ENCODE measurements at regions not wholly inside any gene's neighbourhood (a gene's known extent, or its start where the extent isn't known, plus 50 kb on each side); places are given as distances from the start of the nearest gene placed in this dataset.

DNA sequence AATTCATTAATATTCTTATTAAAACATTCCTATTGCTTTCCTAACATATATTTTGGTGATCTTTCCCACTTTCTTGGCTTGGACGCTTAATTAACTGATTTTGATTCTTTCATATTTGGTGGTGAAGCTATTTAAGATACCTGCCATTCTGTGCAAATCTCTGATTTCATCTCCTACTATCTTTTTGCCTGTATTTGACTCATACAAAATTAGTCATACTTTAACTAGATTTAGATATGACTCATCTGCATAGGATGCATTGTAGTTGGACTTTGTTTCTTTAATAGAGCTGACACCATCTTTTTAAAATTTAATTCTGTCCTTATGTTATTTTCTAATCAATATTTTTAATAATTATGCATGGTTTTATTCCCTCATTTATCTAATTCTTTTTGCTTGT, 93.8 kb upstream of the PLPPR4 start:
- peak; percentile 35 for DNase-seq

DNA sequence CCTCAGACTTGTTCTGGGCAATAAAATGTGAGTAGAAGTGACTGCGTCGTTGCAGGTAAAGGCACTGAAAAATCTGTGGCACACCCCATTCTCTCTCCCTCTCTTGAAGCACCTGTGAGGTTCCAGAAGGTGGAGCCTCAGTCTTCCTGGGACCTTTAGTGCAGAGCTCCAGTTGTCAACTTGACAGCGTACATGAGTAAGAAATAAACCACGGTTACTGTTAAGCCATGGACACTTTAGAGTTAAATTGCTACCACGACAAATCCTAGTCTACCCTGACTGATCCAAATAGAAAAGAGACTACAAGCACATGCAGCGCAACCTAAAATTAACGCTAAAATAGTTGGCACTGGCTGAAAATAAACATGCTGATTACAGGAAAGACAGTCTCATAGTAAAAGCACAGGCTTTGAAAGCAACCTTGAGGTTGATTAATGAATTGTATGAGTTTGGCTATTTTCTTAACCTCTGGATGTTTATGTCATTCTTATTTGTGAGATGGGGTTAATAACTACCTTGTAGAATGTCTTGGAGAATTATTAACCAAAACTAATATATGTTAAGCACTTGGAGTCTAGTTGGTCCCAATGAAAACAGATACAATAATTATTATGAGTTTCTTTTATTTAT, 93.0 kb upstream of the PLPPR4 start:
- DNase-seq = peak; percentile 65

DNA sequence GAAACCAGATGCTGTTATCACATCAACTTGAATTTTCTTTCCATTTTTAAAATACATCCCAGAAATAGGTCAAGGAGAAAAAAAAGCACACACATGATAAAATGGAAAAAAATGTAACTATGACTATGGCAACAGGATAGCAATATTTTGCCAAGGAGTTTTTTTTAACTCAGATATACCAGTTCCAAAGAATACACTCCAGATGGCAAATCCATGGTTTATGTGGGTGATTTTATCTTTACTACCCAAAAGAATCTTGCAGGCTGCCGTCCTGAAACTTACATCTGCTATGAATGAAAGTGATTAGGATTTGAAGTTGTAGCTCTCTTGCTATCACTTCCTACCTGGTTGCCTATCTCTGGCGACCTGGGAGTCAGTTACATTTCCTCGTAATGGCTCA, 91.0 kb upstream of the PLPPR4 start:
- no peak for DNase-seq

DNA sequence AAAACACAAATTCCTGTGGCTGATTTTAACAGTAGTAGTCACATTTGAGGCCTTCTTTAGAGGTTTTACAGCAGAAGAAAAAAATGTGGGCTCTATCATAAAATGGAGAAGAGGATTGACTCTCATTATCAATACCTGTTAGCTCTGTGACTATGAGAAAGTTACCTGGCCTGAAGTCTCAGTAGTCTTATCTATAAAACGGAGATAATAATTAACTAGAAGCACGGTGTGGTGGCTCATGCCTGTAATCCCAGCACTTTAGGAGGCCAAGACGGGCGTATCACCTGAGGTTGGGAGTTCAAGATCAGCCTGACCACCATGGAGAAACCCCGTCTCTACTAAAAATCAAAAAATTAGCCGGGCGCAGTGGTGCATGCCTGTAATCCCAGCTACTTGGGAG, 90.4 kb upstream of the PLPPR4 start:
- DNase-seq = no peak

DNA sequence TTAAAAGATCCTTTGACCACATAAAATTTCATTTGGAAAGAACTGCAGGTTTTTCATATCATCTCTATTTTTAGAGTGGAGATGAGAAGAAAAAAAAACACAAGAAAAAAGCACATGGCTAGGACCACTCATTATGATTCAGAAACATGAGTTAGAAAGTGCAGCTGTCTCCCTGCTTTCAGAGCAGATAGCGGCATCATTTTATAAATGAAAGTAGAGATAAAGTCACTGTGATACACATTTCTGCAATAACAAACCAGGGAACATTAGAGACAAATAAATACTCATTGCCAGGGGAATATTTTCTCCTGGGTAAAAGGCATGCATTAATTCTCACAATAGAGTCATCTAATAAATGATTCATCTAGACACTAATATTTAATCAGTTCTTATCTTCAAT, 87.5 kb upstream of the PLPPR4 start:
- DNase-seq = no peak

- DNase-seq = no peak
Measured at GRCh38 chr1:99177465-99177864, 86.8 kb upstream of the PLPPR4 start.

DNA sequence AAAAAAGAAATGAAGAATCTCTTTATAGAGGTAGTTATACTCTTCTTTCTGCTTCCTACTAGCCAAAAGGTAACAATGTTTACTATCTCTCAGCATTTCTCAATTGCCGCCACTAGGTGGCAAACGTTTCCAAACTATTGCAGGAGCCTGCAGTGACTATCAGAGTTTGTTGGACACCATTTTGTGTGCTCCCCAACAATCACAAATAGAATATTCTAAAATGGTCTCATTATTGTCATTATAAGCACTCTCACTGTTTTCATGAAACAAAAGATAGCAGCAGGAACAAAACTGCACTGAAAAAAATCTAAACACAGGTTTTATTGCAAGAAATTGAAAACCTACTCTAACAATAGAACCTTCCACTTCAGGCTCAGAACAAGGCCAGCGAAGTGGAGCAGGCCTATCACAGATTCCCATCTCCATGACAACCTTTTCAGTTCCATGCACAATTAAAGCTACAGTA, 83.9 kb upstream of the PLPPR4 start:
- peak; percentile 94 for DNase-seq

DNA sequence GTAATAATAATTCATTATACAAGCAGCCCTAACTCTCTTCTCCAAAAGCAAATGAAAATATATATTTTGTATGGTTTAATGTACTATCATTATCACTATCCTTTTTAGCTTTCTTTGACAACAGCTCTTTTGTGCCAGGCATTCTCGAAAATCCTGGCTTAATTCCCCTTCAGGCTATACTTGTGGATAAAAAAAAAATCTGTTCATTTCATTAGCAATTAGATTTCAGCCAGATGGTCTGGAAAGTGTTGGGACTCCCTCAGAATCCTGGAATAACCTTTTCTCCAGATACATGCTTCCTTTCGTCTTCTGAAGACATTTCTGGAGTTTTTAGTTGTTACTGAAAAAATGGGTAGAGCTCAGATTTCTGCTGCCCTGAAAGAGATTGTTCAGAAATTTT, 83.4 kb upstream of the PLPPR4 start:
- DNase-seq = no peak

- DNase-seq = no peak
Measured at GRCh38 chr1:99181892-99182291, 82.4 kb upstream of the PLPPR4 start.

DNA sequence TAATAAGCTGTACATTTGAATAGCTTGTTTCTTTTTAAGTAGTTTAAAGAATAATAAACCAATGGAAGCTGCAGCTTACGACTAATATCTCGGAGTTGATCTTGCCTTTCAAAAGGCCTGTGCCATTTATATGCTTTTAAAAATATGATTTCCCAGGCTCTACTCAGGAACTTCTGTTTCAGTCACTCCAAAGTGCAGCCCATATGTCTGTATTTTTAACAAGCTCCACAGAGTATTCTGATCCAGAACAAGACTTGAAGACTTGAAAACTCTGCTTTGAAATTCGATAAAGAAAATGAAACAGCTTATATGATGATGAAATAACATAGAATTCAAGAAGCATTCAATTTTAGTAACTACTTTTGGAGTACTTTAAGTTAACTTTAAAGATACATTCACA, 79.1 kb upstream of the PLPPR4 start:
- no peak for DNase-seq

GRCh38 chr1:99193431-99193830, 70.9 kb upstream of the PLPPR4 start:
- DNase-seq = no peak

DNA sequence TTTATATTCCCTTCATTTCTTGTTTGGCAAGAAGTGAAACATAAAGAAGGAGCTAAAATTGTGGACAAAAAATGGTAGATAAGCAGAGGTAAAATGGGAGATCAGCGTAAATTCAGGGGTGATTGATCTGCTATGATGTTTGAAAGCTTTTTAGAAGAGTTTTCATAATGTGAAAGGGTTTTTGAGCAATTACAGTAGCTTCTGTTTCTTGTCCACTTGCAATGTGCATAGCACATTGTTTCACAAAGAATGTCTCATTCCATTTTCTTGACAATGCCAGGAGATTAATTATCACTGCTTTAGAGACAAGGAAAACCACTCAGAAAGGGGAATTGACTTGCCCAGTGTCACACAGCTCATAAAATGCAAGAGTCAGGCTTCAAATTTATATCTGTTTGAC, 65.9 kb upstream of the PLPPR4 start:
- DNase-seq = no peak

DNA sequence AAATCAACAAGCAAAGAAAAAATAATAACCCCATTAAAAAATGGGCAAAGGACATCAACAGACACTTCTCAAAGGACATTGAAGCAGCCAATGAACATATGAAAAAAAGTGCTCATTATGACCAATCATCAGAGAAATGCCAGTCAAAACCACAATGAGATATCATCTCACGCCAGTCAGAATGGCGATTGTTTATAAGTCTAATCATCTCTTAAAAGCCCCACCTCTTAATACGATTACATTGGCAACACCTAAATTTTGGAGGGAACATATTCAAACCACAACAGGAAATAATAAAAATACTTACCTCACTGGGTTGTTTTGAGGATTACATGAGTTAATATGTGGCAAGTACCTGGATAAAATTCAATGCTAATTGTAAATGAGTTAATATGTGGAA, 57.1 kb upstream of the PLPPR4 start:
- DNase-seq = no peak
